ENCODE measurements at regions not wholly inside any gene's neighbourhood (a gene's known extent, or its start where the extent isn't known, plus 50 kb on each side); places are given as distances from the start of the nearest gene placed in this dataset.

DNA sequence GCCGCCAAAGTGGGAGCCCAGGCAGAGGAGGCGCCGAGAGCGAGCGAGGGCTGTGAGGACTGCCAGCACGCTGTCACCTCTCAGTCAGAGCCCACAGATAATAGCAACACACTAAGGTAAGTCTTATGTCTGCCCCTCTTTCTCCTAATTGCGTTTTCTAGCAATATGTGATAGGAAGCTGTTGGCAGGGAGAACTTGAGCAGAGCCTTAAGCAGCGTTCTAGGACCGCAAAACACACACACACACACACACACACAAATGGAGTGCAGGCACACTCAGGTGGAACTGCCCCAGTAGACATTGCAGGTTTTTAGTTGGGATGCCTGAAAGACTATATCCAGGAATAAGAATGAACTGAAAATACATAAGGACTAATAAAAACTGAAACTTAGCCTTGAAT is 1188.5 kb downstream of the NXPH1 start:
- no peak overlapping the region for H3K4me3 ChIP-seq (ENCODE audit: low read depth, low read length, poor library complexity, severe bottlenecking)
- ChIA-PET CTCF (no interaction called here), POLR2A (ENCODE audit: low non-redundant PET) (no interaction called here)
- H3K36me3 ChIP-seq (ENCODE audit: insufficient read depth, low read length, poor library complexity, severe bottlenecking), result no peaks in the 10 kb centered on the region
- intact Hi-C loops (cut with micrococcal nuclease; ENCODE audit: unreplicated experiment), result no loop called here
- DNase-seq (ENCODE audit: low spot score), result no peak
- no peak overlapping the region for H3K27ac ChIP-seq (ENCODE audit: low read depth, low read length, poor library complexity, severe bottlenecking)
- H3K27me3 ChIP-seq (replicated peaks; ENCODE audit: insufficient read depth, low read depth, low read length, poor library complexity), result no peaks in the 10 kb centered on the region
- peaks cover 2% of the 10 kb centered on the region for H3K9me3 ChIP-seq (ENCODE audit: low read depth, low read length, poor library complexity, severe bottlenecking)
- TF ChIP-seq EZH2 (IDR thresholded peaks at IDR 0.05; ENCODE audit: borderline replicate concordance, low read depth, low read length, poor library complexity, severe bottlenecking), result no peak
- TF ChIP-seq, protein P1, sequence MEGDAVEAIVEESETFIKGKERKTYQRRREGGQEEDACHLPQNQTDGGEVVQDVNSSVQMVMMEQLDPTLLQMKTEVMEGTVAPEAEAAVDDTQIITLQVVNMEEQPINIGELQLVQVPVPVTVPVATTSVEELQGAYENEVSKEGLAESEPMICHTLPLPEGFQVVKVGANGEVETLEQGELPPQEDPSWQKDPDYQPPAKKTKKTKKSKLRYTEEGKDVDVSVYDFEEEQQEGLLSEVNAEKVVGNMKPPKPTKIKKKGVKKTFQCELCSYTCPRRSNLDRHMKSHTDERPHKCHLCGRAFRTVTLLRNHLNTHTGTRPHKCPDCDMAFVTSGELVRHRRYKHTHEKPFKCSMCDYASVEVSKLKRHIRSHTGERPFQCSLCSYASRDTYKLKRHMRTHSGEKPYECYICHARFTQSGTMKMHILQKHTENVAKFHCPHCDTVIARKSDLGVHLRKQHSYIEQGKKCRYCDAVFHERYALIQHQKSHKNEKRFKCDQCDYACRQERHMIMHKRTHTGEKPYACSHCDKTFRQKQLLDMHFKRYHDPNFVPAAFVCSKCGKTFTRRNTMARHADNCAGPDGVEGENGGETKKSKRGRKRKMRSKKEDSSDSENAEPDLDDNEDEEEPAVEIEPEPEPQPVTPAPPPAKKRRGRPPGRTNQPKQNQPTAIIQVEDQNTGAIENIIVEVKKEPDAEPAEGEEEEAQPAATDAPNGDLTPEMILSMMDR (conservative IDR thresholded peaks at IDR 0.05; ENCODE audit: low read depth, low read length), result no peak
- BruUV-seq (replicated peaks), result no TSS peak
- no peaks in the 10 kb centered on the region for H3K4me1 ChIP-seq (ENCODE audit: insufficient read depth, low read length, poor library complexity, severe bottlenecking)

DNA sequence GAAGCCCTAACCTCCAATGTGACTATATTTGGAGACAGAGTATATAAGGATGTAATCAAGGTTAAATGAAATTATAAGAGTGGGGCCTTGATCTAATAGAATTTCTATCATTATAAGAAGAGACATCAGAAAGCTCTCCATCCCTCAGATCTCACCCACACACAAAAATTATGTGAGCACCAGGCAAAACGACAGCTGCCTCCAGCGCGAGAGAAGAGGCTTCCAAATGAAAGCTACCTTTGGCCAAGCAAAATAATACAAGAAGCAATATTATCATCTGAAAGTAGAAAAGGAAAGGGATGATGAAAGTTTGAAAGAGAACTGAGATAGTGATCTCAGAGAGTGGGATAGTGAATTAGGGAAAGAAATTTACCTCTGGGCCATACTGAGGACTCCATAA is 1192.5 kb downstream of the NXPH1 start:
- Histone ChIP-seq H3K27ac (ENCODE audit: low read depth, low read length, poor library complexity, severe bottlenecking) (no peak overlapping the region), H3K4me1 (ENCODE audit: insufficient read depth, low read length, poor library complexity, severe bottlenecking) (no peaks in the 10 kb centered on the region), H3K4me3 (ENCODE audit: low read depth, low read length, poor library complexity, severe bottlenecking) (no peak overlapping the region), H3K36me3 (ENCODE audit: insufficient read depth, low read length, poor library complexity, severe bottlenecking) (no peaks in the 10 kb centered on the region), H3K9me3 (ENCODE audit: low read depth, low read length, poor library complexity, severe bottlenecking) (peaks cover 4% of the 10 kb centered on the region), H3K27me3 (replicated peaks; ENCODE audit: insufficient read depth, low read depth, low read length, poor library complexity) (no peaks in the 10 kb centered on the region)
- POLR2A ChIA-PET (ENCODE audit: low non-redundant PET), result no interaction called here
- intact Hi-C loops (cut with micrococcal nuclease; ENCODE audit: unreplicated experiment), result no loop called here
- TF ChIP-seq, protein P1 (conservative IDR thresholded peaks at IDR 0.05; ENCODE audit: low read depth, low read length), result no peak
- no peak for TF ChIP-seq EZH2 (IDR thresholded peaks at IDR 0.05; ENCODE audit: borderline replicate concordance, low read depth, low read length, poor library complexity, severe bottlenecking)
- CTCF ChIA-PET, result no interaction called here
- no peak for DNase-seq (ENCODE audit: low spot score)
- no TSS peak for BruUV-seq (replicated peaks)

DNA sequence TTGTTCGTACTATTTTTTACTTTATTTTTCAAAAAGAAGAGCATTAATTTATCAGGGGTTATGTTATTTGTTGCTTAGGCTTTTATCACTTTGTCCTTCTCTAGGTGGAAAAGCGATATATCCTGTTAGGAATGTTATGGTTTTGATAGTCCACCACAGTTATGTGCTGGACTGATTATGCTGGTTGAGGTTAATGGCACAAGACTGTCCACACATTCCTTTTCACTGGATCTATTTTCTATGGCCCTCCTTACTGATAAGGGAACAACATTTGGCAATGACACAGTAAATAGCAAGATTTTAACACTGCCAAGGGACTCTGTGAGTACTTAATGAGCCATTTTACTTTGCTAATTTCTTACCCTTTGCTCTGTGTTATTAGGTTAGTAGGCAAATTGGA is 1212.3 kb downstream of the NXPH1 start:
- BruUV-seq (replicated peaks), result no TSS peak
- H3K27ac ChIP-seq (ENCODE audit: low read depth, low read length, poor library complexity, severe bottlenecking), result no peak overlapping the region
- TF ChIP-seq EZH2 (IDR thresholded peaks at IDR 0.05; ENCODE audit: borderline replicate concordance, low read depth, low read length, poor library complexity, severe bottlenecking), result no peak
- TF ChIP-seq, protein P1 (conservative IDR thresholded peaks at IDR 0.05; ENCODE audit: low read depth, low read length), result no peak
- H3K4me1 ChIP-seq (ENCODE audit: insufficient read depth, low read length, poor library complexity, severe bottlenecking), result no peaks in the 10 kb centered on the region
- H3K9me3 ChIP-seq (ENCODE audit: low read depth, low read length, poor library complexity, severe bottlenecking), result no peaks in the 10 kb centered on the region
- H3K27me3 ChIP-seq (replicated peaks; ENCODE audit: insufficient read depth, low read depth, low read length, poor library complexity), result no peaks in the 10 kb centered on the region
- no peaks in the 10 kb centered on the region for H3K36me3 ChIP-seq (ENCODE audit: insufficient read depth, low read length, poor library complexity, severe bottlenecking)
- intact Hi-C loops (cut with micrococcal nuclease; ENCODE audit: unreplicated experiment), result no loop called here
- ChIA-PET POLR2A (ENCODE audit: low non-redundant PET) (no interaction called here), CTCF (no interaction called here)
- no peak overlapping the region for H3K4me3 ChIP-seq (ENCODE audit: low read depth, low read length, poor library complexity, severe bottlenecking)
- no peak for DNase-seq (ENCODE audit: low spot score)
